Heart left ventricle (tissue), 16 donors: ENCODE measurements at regions not wholly inside any gene's neighbourhood (a gene's known extent, or its start where the extent isn't known, plus 50 kb on each side); places are given as distances from the start of the nearest gene placed in this dataset.

Experiments used
- ATAC-seq, 4 donors: fragments of 200-7000 bp; cut with Tn5 transposase; one replicate each; pipeline ENCODE4 v1.9.1; 2020 to 2022; ENCODE audit warnings: moderate library complexity in 4 of 4, mild to moderate bottlenecking in 3 of 4, moderate number of reproducible peaks in 1 of 4
- DNase-seq, 5 donors: peaks; one replicate each; pipeline ENCODE4 v3.0.0-alpha.2; 2020
- H3K27ac ChIP-seq, 12 donors: fragments of 200-600 bp; sonication (generic) in 4 of 12; one replicate each; pipeline versions ENCODE4 v1.5.0 to v1.8.0; 2016 to 2022; ENCODE audit warnings: mild to moderate bottlenecking in 2 of 12
- H3K27me3 ChIP-seq, 9 donors: fragments of 200-600 bp; sonication (generic) in 2 of 9; one replicate each; pipeline versions ENCODE4 v1.5.1 to v1.8.0; 2016 to 2022; ENCODE audit warnings: mild to moderate bottlenecking in 3 of 9
- H3K36me3 ChIP-seq, 9 donors: fragments of 200-600 bp; sonication (generic) in 2 of 9; one replicate each; pipeline versions ENCODE4 v1.5.0 to v1.8.0; 2018 to 2022; ENCODE audit warnings: mild to moderate bottlenecking in 2 of 9
- H3K4me1 ChIP-seq, 12 donors: fragments of 200-600 bp; sonication (generic) in 4 of 12; one replicate each; pipeline versions ENCODE4 v1.5.0 to v1.8.0; 2016 to 2022; ENCODE audit warnings: mild to moderate bottlenecking in 3 of 12
- H3K4me3 ChIP-seq, 12 donors: fragments of 200-600 bp; sonication (generic) in 4 of 12; one replicate each; pipeline versions ENCODE4 v1.5.0 to v1.8.0; 2017 to 2022; ENCODE audit warnings: mild to moderate bottlenecking in 9 of 12, moderate library complexity in 4 of 12
- H3K9me3 ChIP-seq, 12 donors: fragments of 200-600 bp; sonication (generic) in 4 of 12; one replicate each; pipeline versions ENCODE4 v1.5.0 to v1.8.0; 2016 to 2022; ENCODE audit warnings: mild to moderate bottlenecking in 1 of 12
- POLR2A ChIP-seq, 2 donors: fragments of 450-650 bp; IDR thresholded peaks; one replicate each; pipeline ENCODE4 v1.6.1; 2017; ENCODE audit warnings: antibody characterized with exemption in 2 of 2, mild to moderate bottlenecking in 2 of 2, moderate library complexity in 2 of 2
- WGBS, 4 donors: extraction: QIAGEN DNeasy Blood & Tissue Kit in 2 of 4; methylation state at CpG; one replicate each; pipeline versions ENCODE4 v1.1.5 to v1.1.7; 2013 to 2018; 5-methylcytosine and 5-hydroxymethylcytosine counted together
- intact Hi-C, 10 donors: fragments of 100-400 bp; cut with DNase I; formaldehyde crosslinking; loops; one replicate each; pipeline versions ENCODE4 v1.11.1 to v1.14.2; 2022
- TF ChIP-seq, protein P1 (sequence below), 12 donors: fragments of 200-600 bp; sonication (generic) in 4 of 12; IDR thresholded peaks; one replicate each; pipeline versions ENCODE4 v1.5.0 to v1.8.0; 2018 to 2022; ENCODE audit warnings: antibody characterized with exemption in 12 of 12, mild to moderate bottlenecking in 5 of 12
- donor health status: ischemic (EF 13 %, LVEDD 7.1; RV severe dilation, severe dysfunction).
- donor health status: healthy with polysubstance abuse.
- donor health status: DM: no; HTN: yes; CAD: no.
- donor health status: DM: no; HTN: no; CAD: no.
- donor health status: ischemic (EF 25% LVEDD 6.9; RV normal size, moderate dysfunction).
- donor health status: ischemic (EF 25% LVEDD 5.7; RV mildly dilated, moderate dysfunction).
- donor health status: healthy.
- donor health status: DM: yes; HTN: yes; CAD: no.
- donor health status: ischemic (EF 35%, LVEDD 5.7; RV mildly dilated, moderate dysfunction).
- donor health status: nonischemic (EF 11% LVEDD 7.7; RV severe dilation, severe dysfunction).
- donor health status: DM: yes; HTN: yes; CAD: no.
- donor health status: PGD.
- donor health status: ischemic (EF 29% LVEDD 5.4; RV normal size, mild dysfunction).
- donor health status: nonischemic (EF 23%, LVEDD 6.1; RV moderate dilation, normal function).

DNA sequence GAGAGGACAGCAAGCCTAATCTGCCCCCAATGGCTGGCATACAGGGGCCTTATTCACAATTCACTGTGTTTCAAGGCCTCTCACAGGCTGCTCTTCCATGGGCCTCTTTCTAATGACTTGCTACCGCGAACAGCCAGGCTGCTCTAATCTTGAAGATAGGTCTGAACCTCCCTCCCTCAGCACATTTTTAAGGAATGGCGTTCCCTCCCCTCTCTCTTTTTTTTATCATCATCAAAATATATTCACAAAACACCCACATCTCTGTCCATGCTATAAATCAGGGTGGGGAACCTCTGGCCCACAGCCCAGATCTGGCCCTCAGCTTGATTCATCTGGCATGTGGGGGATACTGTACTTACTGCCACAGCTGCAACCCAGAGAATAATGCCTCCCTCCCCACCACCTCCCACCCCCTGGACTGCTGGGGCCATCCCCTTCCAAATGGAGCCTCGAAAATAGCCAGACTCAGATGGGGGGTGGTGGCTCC lies 62.5 kb downstream of the PABIR2 start:
- H3K4me3 ChIP-seq = no peak overlapping the region
- peaks cover 0 to under 1% (median 0%) of the 10 kb centered on the region in 9 donors for H3K27me3 ChIP-seq
- DNase-seq (peak in 1 of 5 donors; percentile 10), ATAC-seq (no peak)
- intact Hi-C loops = loop anchor here in 1 of 10 donors (5.0 kb wide), 1 partner anchor 197 kb away; no protein-coding TSS in a partner anchor
- peaks cover 0 to 17% (median 0%) of the 10 kb centered on the region in 12 donors for H3K4me1 ChIP-seq
- no peak overlapping the region for H3K27ac ChIP-seq
- TF ChIP-seq, protein P1, sequence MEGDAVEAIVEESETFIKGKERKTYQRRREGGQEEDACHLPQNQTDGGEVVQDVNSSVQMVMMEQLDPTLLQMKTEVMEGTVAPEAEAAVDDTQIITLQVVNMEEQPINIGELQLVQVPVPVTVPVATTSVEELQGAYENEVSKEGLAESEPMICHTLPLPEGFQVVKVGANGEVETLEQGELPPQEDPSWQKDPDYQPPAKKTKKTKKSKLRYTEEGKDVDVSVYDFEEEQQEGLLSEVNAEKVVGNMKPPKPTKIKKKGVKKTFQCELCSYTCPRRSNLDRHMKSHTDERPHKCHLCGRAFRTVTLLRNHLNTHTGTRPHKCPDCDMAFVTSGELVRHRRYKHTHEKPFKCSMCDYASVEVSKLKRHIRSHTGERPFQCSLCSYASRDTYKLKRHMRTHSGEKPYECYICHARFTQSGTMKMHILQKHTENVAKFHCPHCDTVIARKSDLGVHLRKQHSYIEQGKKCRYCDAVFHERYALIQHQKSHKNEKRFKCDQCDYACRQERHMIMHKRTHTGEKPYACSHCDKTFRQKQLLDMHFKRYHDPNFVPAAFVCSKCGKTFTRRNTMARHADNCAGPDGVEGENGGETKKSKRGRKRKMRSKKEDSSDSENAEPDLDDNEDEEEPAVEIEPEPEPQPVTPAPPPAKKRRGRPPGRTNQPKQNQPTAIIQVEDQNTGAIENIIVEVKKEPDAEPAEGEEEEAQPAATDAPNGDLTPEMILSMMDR (IDR thresholded peaks at IDR 0.05) = no peak
- no peak for TF ChIP-seq POLR2A (IDR thresholded peaks at IDR 0.05)
- no peaks in the 10 kb centered on the region for H3K9me3 ChIP-seq
- H3K36me3 ChIP-seq = no peaks in the 10 kb centered on the region
- WGBS, 4 donors = 33 to 53% (median 45%) methylated on average over 4 of the region's 4 CpGs

DNA sequence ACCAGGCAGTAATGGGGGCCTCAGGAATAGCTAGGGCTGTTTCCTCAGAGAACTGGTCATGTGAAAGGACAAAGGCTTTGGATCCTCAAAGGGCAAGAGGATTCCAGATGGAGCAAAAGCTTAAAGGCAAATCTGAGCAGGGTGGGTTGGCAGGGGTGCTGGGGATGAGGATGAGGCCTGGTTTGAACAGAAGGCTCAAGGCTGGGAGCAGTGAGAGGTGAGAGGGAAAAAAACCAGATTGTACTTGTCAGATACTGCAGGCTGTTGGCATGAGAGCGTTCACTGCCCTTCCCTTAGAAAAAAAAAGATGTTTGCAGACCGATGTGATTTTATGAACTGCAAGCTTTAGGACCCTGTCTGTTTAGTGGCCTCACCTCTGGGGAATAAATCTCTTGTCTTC lies 63.4 kb downstream of the PABIR2 start:
- no peak overlapping the region for H3K4me3 ChIP-seq
- H3K9me3 ChIP-seq = no peaks in the 10 kb centered on the region
- TF ChIP-seq, protein P1 (IDR thresholded peaks at IDR 0.05) = no peak
- no peak for TF ChIP-seq POLR2A (IDR thresholded peaks at IDR 0.05)
- peaks cover 0 to 4% (median 0%) of the 10 kb centered on the region in 9 donors for H3K27me3 ChIP-seq
- H3K27ac ChIP-seq = no peak overlapping the region
- H3K4me1 ChIP-seq = peaks cover 0 to 14% (median 0%) of the 10 kb centered on the region in 12 donors
- 29 to 70% (median 55%) methylated on average over 2 of the region's 2 CpGs for WGBS, 4 donors
- H3K36me3 ChIP-seq = no peaks in the 10 kb centered on the region
- DNase-seq (no peak), ATAC-seq (peak in 2 of 4 donors; percentile 44 to 62)
- intact Hi-C loops = loop anchor here in 1 of 10 donors (5.0 kb wide), 1 partner anchor 196 kb away; no protein-coding TSS in a partner anchor

DNA sequence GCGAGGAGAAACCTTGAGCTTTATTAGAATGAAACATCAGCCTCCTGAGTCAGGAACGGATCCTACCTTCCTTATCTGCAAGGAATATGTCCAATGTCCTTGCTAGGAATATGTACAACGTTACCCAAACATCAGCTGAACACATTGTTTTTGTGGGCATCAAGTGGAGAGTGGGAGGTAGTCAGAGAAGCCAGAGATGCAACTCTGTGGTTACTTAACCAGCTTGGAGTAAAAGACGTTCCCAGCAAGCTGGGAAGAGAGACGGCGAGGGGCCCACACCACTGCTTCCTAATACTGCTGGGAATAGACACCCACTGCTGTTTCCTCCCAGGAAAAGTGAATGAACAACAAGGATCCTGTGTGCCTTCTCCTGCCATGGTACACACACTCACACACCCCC lies 64.3 kb downstream of the PABIR2 start:
- DNase-seq = no peak
- ATAC-seq = no peak
- no peak overlapping the region for H3K4me3 ChIP-seq
- H3K27me3 ChIP-seq = peaks cover 0 to 5% (median 0%) of the 10 kb centered on the region in 9 donors
- 48 to 76% (median 73%) methylated on average over 6 of the region's 6 CpGs for WGBS, 4 donors
- intact Hi-C loops = loop anchor here in 1 of 10 donors (5.0 kb wide), 1 partner anchor 195 kb away; no protein-coding TSS in a partner anchor
- H3K27ac ChIP-seq = no peak overlapping the region
- no peaks in the 10 kb centered on the region for H3K9me3 ChIP-seq
- no peaks in the 10 kb centered on the region for H3K36me3 ChIP-seq
- peaks cover 0 to 14% (median 0%) of the 10 kb centered on the region in 12 donors for H3K4me1 ChIP-seq
- TF ChIP-seq, protein P1 (IDR thresholded peaks at IDR 0.05) = no peak
- TF ChIP-seq POLR2A (IDR thresholded peaks at IDR 0.05) = no peak

DNA sequence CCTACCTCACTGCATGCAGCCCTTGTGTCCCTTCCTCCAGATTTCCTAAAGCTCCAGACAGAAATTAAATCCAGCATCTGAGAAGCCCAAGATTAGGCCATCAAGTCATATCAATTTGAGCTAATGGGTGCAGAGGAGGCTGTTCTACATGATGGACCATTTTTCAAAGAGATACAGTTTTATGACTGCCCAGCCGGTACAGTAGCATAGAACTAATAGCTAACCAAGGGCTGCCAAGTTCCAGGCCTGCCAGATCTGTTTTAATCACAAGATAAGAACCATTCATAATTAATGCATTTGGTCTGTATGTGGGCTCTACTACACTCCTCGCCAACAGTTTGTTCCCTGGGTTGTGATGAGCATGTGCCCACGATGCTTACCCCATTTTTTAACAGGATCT lies 64.9 kb downstream of the PABIR2 start:
- peaks cover 0 to 9% (median 0%) of the 10 kb centered on the region in 9 donors for H3K27me3 ChIP-seq
- 72 to 96% (median 84%) methylated on average over 3 of the region's 3 CpGs for WGBS, 4 donors
- H3K4me1 ChIP-seq = peaks cover 0 to 14% (median 0%) of the 10 kb centered on the region in 12 donors
- TF ChIP-seq, protein P1 (IDR thresholded peaks at IDR 0.05) = no peak
- TF ChIP-seq POLR2A (IDR thresholded peaks at IDR 0.05) = no peak
- no peaks in the 10 kb centered on the region for H3K36me3 ChIP-seq
- intact Hi-C loops = loop anchor here in 1 of 10 donors (5.0 kb wide), 1 partner anchor 195 kb away; no protein-coding TSS in a partner anchor
- DNase-seq = no peak
- ATAC-seq = no peak
- H3K9me3 ChIP-seq = no peaks in the 10 kb centered on the region
- H3K4me3 ChIP-seq = no peak overlapping the region
- H3K27ac ChIP-seq = no peak overlapping the region
